K562 (cell line): ENCODE measurements at regions not wholly inside any gene's neighbourhood (a gene's known extent, or its start where the extent isn't known, plus 50 kb on each side); places are given as distances from the start of the nearest gene placed in this dataset.

Experiments
- BRCA1 ChIP-seq, 2 experiments: fragments of 450-650 bp in 1 of 2; sonication (generic) in 1 of 2; formaldehyde crosslinking in 1 of 2; IDR thresholded peaks; 2 replicates each; pipeline versions ENCODE4 v1.5.0 to v1.6.1; 2017 to 2020; ENCODE audit warnings: mild to moderate bottlenecking in 1 of 2, missing genetic modification reagents in 1 of 2
- COPS2 ChIP-seq: fragments of 450-650 bp; conservative IDR thresholded peaks from 2 replicates; pipeline ENCODE4 v1.6.1; 2016; ENCODE audit warnings: mild to moderate bottlenecking, moderate library complexity
- DEAF1 ChIP-seq: fragments of 450-650 bp; formaldehyde crosslinking; IDR thresholded peaks from 2 replicates; pipeline ENCODE4 v1.4.0; 2020; ENCODE audit warnings: mild to moderate bottlenecking, moderate library complexity
- EZH2 ChIP-seq: IDR thresholded peaks from 2 replicates; pipeline ENCODE4 v1.6.1; 2012; ENCODE audit warnings: low read depth, mild to moderate bottlenecking, inconsistent platforms, low read length, borderline replicate concordance
- FOXK2 ChIP-seq, 2 experiments: fragments of 450-650 bp; IDR thresholded peaks in 1 of 2; conservative IDR thresholded peaks in 1 of 2; 2 replicates each; pipeline ENCODE4 v1.6.1; 2016; ENCODE audit warnings: low read depth in 2 of 2, mild to moderate bottlenecking in 1 of 2
- HOXB6 ChIP-seq: fragments of 250-450 bp; sonication (Bioruptor Pico); IDR thresholded peaks from 2 replicates; pipeline ENCODE4 v1.5.1; 2022; ENCODE audit warnings: mild to moderate bottlenecking, borderline replicate concordance
- JUNB ChIP-seq: fragments of 450-650 bp; formaldehyde crosslinking; conservative IDR thresholded peaks from 2 replicates; pipeline ENCODE4 v1.4.0; 2020; ENCODE audit warnings: mild to moderate bottlenecking
- KLF13 ChIP-seq: fragments of 450-650 bp; IDR thresholded peaks from 2 replicates; pipeline ENCODE4 v1.6.1; 2016; ENCODE audit warnings: missing genetic modification characterization, low read depth, mild to moderate bottlenecking, missing compliant biosample characterization, moderate library complexity, borderline replicate concordance
- MAZ ChIP-seq, 2 experiments: fragments of 450-650 bp in 1 of 2; sonication (generic) in 1 of 2; formaldehyde crosslinking; IDR thresholded peaks in 1 of 2; conservative IDR thresholded peaks in 1 of 2; 2 replicates each; pipeline versions ENCODE4 v1.4.0 to v1.5.0; 2020; ENCODE audit warnings: mild to moderate bottlenecking in 1 of 2, missing genetic modification reagents in 1 of 2
- MEF2D ChIP-seq: conservative IDR thresholded peaks from 2 replicates; pipeline ENCODE4 v1.6.1; 2016; ENCODE audit warnings: low read depth, missing genetic modification characterization, missing compliant biosample characterization
- NRF1 ChIP-seq, 2 experiments: fragments of 450-650 bp; IDR thresholded peaks in 1 of 2; conservative IDR thresholded peaks in 1 of 2; 2 replicates each; pipeline ENCODE4 v1.6.1; 2014; ENCODE audit warnings: mild to moderate bottlenecking in 2 of 2
- PHB2 ChIP-seq: fragments of 450-650 bp; IDR thresholded peaks from 2 replicates; pipeline ENCODE4 v1.6.1; 2017; ENCODE audit warnings: low read depth
- SMARCA4 ChIP-seq: fragments of 450-650 bp; IDR thresholded peaks from 2 replicates; pipeline ENCODE4 v1.6.1; 2016
- SPI1 ChIP-seq: IDR thresholded peaks from 2 replicates; pipeline ENCODE4 v1.6.1; 2011; ENCODE audit warnings: low read depth, low read length, control low read depth, borderline replicate concordance
- STAT6 ChIP-seq: sonication (generic); formaldehyde crosslinking; IDR thresholded peaks from 2 replicates; pipeline ENCODE4 v1.8.1; 2023; ENCODE audit warnings: mild to moderate bottlenecking, missing genetic modification reagents
- ZBTB33 ChIP-seq: sonication (generic); formaldehyde crosslinking; IDR thresholded peaks from 2 replicates; pipeline ENCODE4 v1.8.1; 2023; ENCODE audit warnings: mild to moderate bottlenecking, missing genetic modification reagents
- ZBTB49 ChIP-seq: sonication (generic); formaldehyde crosslinking; IDR thresholded peaks from 2 replicates; pipeline ENCODE4 v1.8.0; 2022; ENCODE audit warnings: missing genetic modification reagents, mild to moderate bottlenecking, borderline replicate concordance
- ZNF75A ChIP-seq: fragments of 450-650 bp; formaldehyde crosslinking; IDR thresholded peaks from 2 replicates; pipeline ENCODE4 v1.4.0; 2020; ENCODE audit warnings: mild to moderate bottlenecking
- ZSCAN32 ChIP-seq: fragments of 450-650 bp; formaldehyde crosslinking; IDR thresholded peaks from 2 replicates; pipeline ENCODE4 v1.4.0; 2020; ENCODE audit warnings: mild to moderate bottlenecking, moderate library complexity

- no peak for TF ChIP-seq DEAF1
- TF ChIP-seq ZBTB33 (CRISPR knock-in tag): no peak
- no peak for TF ChIP-seq MAZ (CRISPR knock-in tag; conservative IDR thresholded peaks at IDR 0.05 in 1 of 2, IDR thresholded peaks at IDR 0.05 in 1 of 2)
- TF ChIP-seq SMARCA4: peak; percentile 36; the same call in 1 of the 2 replicates
- TF ChIP-seq JUNB (CRISPR knock-in tag): no peak
- TF ChIP-seq EZH2: no peak
- no peak for TF ChIP-seq STAT6
- no peak for TF ChIP-seq MEF2D
- TF ChIP-seq NRF1 (conservative IDR thresholded peaks at IDR 0.05 in 1 of 2, IDR thresholded peaks at IDR 0.05 in 1 of 2): no peak
- TF ChIP-seq HOXB6: no peak
- TF ChIP-seq KLF13: no peak
- TF ChIP-seq PHB2: no peak
- TF ChIP-seq ZBTB49 (CRISPR knock-in tag): no peak
- no peak for TF ChIP-seq ZNF75A
- TF ChIP-seq BRCA1 (IDR thresholded peaks at IDR 0.05): no peak
- TF ChIP-seq BRCA1 (CRISPR knock-in tag; IDR thresholded peaks at IDR 0.05): no peak
- no peak for TF ChIP-seq COPS2
- no peak for TF ChIP-seq ZSCAN32 (CRISPR knock-in tag)
- no peak for TF ChIP-seq FOXK2 (conservative IDR thresholded peaks at IDR 0.05 in 1 of 2, IDR thresholded peaks at IDR 0.05 in 1 of 2; ENCODE audit: low read depth in 2 of 2)
- no peak for TF ChIP-seq SPI1
Measured at GRCh38 chr1:181894439-181894859, 167.1 kb downstream of the ZNF648 start (continued).
